ENCODE measurements at regions not wholly inside any gene's neighbourhood (a gene's known extent, or its start where the extent isn't known, plus 50 kb on each side); places are given as distances from the start of the nearest gene placed in this dataset.

DNA sequence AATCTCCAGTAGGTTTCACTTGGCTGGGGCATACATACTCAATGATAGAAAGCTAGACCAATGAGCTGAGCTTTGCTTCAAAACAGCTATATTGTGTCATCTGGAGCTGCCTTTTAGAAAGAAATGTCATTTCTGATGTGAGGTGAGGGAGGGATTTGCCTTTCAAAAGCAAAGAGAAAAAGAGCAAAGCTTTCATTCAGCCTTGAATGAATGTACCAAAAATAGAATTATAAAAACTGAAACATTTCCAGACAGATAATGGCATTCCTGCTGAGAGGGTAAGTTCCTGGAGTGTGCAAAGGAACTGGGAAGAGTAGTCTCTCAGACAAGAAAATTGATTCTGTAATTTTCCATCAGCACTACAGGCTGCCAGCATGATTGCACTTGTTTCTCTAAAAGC, 710.0 kb downstream of the LRFN5 start:
- TF ChIP-seq, protein P1, sequence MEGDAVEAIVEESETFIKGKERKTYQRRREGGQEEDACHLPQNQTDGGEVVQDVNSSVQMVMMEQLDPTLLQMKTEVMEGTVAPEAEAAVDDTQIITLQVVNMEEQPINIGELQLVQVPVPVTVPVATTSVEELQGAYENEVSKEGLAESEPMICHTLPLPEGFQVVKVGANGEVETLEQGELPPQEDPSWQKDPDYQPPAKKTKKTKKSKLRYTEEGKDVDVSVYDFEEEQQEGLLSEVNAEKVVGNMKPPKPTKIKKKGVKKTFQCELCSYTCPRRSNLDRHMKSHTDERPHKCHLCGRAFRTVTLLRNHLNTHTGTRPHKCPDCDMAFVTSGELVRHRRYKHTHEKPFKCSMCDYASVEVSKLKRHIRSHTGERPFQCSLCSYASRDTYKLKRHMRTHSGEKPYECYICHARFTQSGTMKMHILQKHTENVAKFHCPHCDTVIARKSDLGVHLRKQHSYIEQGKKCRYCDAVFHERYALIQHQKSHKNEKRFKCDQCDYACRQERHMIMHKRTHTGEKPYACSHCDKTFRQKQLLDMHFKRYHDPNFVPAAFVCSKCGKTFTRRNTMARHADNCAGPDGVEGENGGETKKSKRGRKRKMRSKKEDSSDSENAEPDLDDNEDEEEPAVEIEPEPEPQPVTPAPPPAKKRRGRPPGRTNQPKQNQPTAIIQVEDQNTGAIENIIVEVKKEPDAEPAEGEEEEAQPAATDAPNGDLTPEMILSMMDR (IDR thresholded peaks at IDR 0.05 in 8 of 11, conservative IDR thresholded peaks at IDR 0.05 in 3 of 11) = no peak
- no peak for TF ChIP-seq POLR2AphosphoS5 (IDR thresholded peaks at IDR 0.05)

Measured in spleen (tissue), 7 donors.